ENCODE measurements at regions not wholly inside any gene's neighbourhood (a gene's known extent, or its start where the extent isn't known, plus 50 kb on each side); places are given as distances from the start of the nearest gene placed in this dataset.
"Not testable (repeated sequence)": the region's sequence is repeated elsewhere in the genome, so short reads cannot be mapped to it uniquely, and the experiment has no call there.

DNA sequence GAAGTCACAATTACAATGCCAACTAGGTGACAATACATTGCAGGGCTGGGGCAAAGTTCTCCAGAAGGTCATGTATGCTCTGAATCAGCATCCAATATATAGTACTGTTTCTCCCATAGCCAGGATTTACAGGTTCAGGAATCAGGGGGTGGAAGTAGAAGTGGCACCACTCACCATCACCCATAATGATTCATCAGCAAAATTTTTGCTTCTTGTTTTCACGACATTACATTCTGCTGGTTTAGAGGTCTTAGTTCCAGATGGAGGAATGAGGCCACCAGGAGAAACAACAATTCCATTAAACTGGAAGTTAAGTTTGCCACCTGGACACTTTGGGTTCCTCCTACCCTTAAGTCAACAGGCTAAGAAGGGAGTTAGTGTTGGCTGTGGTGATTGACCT, 505.9 kb downstream of the SLC6A15 start:
- H3K9me3 ChIP-seq (ENCODE audit: insufficient read depth in 2 of 2, low read depth in 1 of 2, low read length in 1 of 2); H3K4ac ChIP-seq (replicated peaks; ENCODE audit: insufficient read length, low read depth, low read length); CTCF ChIA-PET (ENCODE audit: partially characterized antibody); H3K27me3 ChIP-seq (replicated peaks in 1 of 4; ENCODE audit: control insufficient read depth in 3 of 4, extremely low read depth in 1 of 4, insufficient read depth in 3 of 4, low read length in 3 of 4); FAIRE-seq; H2BK20ac ChIP-seq (ENCODE audit: low read length); H3K23ac ChIP-seq (ENCODE audit: insufficient read length); H3K4me1 ChIP-seq (replicated peaks in 1 of 4; ENCODE audit: control insufficient read depth in 3 of 4, insufficient read depth in 4 of 4, low read length in 3 of 4); H2BK120ac ChIP-seq (replicated peaks; ENCODE audit: low read depth, low read length); H3K18ac ChIP-seq (ENCODE audit: extremely low read depth, low read length); H4K8ac ChIP-seq (ENCODE audit: extremely low read depth, insufficient read depth, low read length); H3K36me3 ChIP-seq (ENCODE audit: control insufficient read depth in 2 of 4, insufficient read depth in 4 of 4, low read length in 3 of 4); DNase-seq (ENCODE audit: low read depth in 1 of 2, low spot score in 2 of 2); H3K4me3 ChIP-seq (ENCODE audit: extremely low read depth in 1 of 4, insufficient read depth in 2 of 4, low read depth in 3 of 4, low read length in 4 of 4); H4K91ac ChIP-seq (replicated peaks; ENCODE audit: insufficient read length, low read length); H2AFZ ChIP-seq (ENCODE audit: low read length); H3K79me2 ChIP-seq (ENCODE audit: control insufficient read depth in 1 of 2, insufficient read depth in 2 of 2, low read length in 2 of 2); H3K9ac ChIP-seq (replicated peaks in 1 of 4; ENCODE audit: extremely low read depth in 1 of 4, low read depth in 3 of 4, low read length in 3 of 4); H3K79me1 ChIP-seq (ENCODE audit: low read depth, low read length); H2BK12ac ChIP-seq (ENCODE audit: low read depth, low read length); H3K4me2 ChIP-seq (ENCODE audit: insufficient read depth in 1 of 2, low read depth in 2 of 2, low read length in 2 of 2); H4K20me1 ChIP-seq (replicated peaks in 1 of 2; ENCODE audit: control insufficient read depth in 1 of 2, insufficient read depth in 2 of 2, low read length in 2 of 2); H3K14ac ChIP-seq (ENCODE audit: insufficient read length); H4K5ac ChIP-seq (ENCODE audit: insufficient read length, low read depth, low read length); H3K23me2 ChIP-seq (ENCODE audit: low read depth, low read length); H2BK5ac ChIP-seq (ENCODE audit: low read depth, low read length); H3K56ac ChIP-seq (replicated peaks; ENCODE audit: insufficient read length, low read depth, low read length); H2AK5ac ChIP-seq (ENCODE audit: low read depth, low read length); H2BK15ac ChIP-seq (ENCODE audit: low read length); H3K27ac ChIP-seq (ENCODE audit: low read depth, low read length); POLR2A ChIA-PET (ENCODE audit: partially characterized antibody): not testable (repeated sequence)
- WGBS, 2 experiments (ENCODE audit: extremely low coverage in 1 of 2, insufficient coverage in 1 of 2, insufficient read length in 1 of 2, insufficient replicate concordance in 2 of 2, low coverage in 1 of 2, low lambda C conversion rate in 2 of 2, missing lambda C conversion rate in 1 of 2) = 100% methylated on average over 1 of the region's 1 CpG; no CpG with 5 or more reads in 1 of the 2 experiments

All from H1 (cell line).